ENCODE measurements at regions not wholly inside any gene's neighbourhood (a gene's known extent, or its start where the extent isn't known, plus 50 kb on each side); places are given as distances from the start of the nearest gene placed in this dataset.

- Histone ChIP-seq H3K4me2 (no peak overlapping the region), H3K27me3 (no peaks in the 10 kb centered on the region), H3F3A (ENCODE audit: low read depth) (no peaks in the 10 kb centered on the region), H3K36me3 (no peaks in the 10 kb centered on the region), H2AFZ (replicated peaks) (no peak overlapping the region), H3K27ac (no peak overlapping the region), H3K4me3 (no peak overlapping the region), H3K79me2 (ENCODE audit: low read depth) (no peaks in the 10 kb centered on the region), H3K9me3 (ENCODE audit: low read depth) (no peaks in the 10 kb centered on the region), H3K9ac (no peak overlapping the region), H3K4me1 (no peaks in the 10 kb centered on the region), H4K20me1 (ENCODE audit: low read depth) (no peaks in the 10 kb centered on the region)
- H3K9me3 Mint-ChIP-seq: peaks cover 6% of the 10 kb centered on the region
- H3K4me3 Mint-ChIP-seq: no peak overlapping the region
- TF ChIP-seq EZH2 (IDR thresholded peaks at IDR 0.05) (no peak), CTCF (IDR thresholded peaks at IDR 0.05) (no peak), EZH2phosphoT487 (IDR thresholded peaks at IDR 0.05) (no peak)
- no peak overlapping the region for H3K27ac Mint-ChIP-seq
- H3K4me1 Mint-ChIP-seq: no peaks in the 10 kb centered on the region
- H3K36me3 Mint-ChIP-seq: no peaks in the 10 kb centered on the region
- no peak for DNase-seq (ENCODE audit: low spot score)
- no peaks in the 10 kb centered on the region for H3K27me3 Mint-ChIP-seq (ENCODE audit: insufficient read depth, low read depth)
Observed at GRCh38 chr4:136599890-136600289, 932.4 kb downstream of the PCDH18 start.

GRCh38 chr4:136590440-136590839, 941.9 kb downstream of the PCDH18 start:
- H3K36me3 Mint-ChIP-seq: no peaks in the 10 kb centered on the region
- TF ChIP-seq EZH2 (IDR thresholded peaks at IDR 0.05): no peak
- no peak for TF ChIP-seq CTCF (IDR thresholded peaks at IDR 0.05)
- TF ChIP-seq EZH2phosphoT487 (IDR thresholded peaks at IDR 0.05): no peak
- no peaks in the 10 kb centered on the region for H3K4me1 ChIP-seq
- DNase-seq (ENCODE audit: low spot score): no peak
- no peaks in the 10 kb centered on the region for H3K27me3 Mint-ChIP-seq (ENCODE audit: insufficient read depth, low read depth)
- no peak overlapping the region for H3K9ac ChIP-seq
- no peaks in the 10 kb centered on the region for H3K9me3 Mint-ChIP-seq
- H3K4me2 ChIP-seq: no peak overlapping the region
- no peaks in the 10 kb centered on the region for H3K79me2 ChIP-seq (ENCODE audit: low read depth)
- no peak overlapping the region for H3K27ac Mint-ChIP-seq
- H2AFZ ChIP-seq (replicated peaks): no peak overlapping the region
- no peaks in the 10 kb centered on the region for H3F3A ChIP-seq (ENCODE audit: low read depth)
- no peaks in the 10 kb centered on the region for H4K20me1 ChIP-seq (ENCODE audit: low read depth)
- no peak overlapping the region for H3K4me3 ChIP-seq
- H3K9me3 ChIP-seq (ENCODE audit: low read depth): no peaks in the 10 kb centered on the region
- H3K27me3 ChIP-seq: no peaks in the 10 kb centered on the region
- no peak overlapping the region for H3K4me3 Mint-ChIP-seq
- no peaks in the 10 kb centered on the region for H3K4me1 Mint-ChIP-seq
- no peaks in the 10 kb centered on the region for H3K36me3 ChIP-seq
- no peak overlapping the region for H3K27ac ChIP-seq

GRCh38 chr4:136583567-136583966, 948.7 kb downstream of the PCDH18 start:
- Mint-ChIP-seq H3K36me3 (no peaks in the 10 kb centered on the region), H3K4me3 (no peak overlapping the region), H3K27ac (no peak overlapping the region), H3K27me3 (ENCODE audit: insufficient read depth, low read depth) (no peaks in the 10 kb centered on the region), H3K9me3 (no peaks in the 10 kb centered on the region), H3K4me1 (no peaks in the 10 kb centered on the region)
- Histone ChIP-seq H2AFZ (replicated peaks) (no peak overlapping the region), H3F3A (ENCODE audit: low read depth) (no peaks in the 10 kb centered on the region), H4K20me1 (ENCODE audit: low read depth) (no peaks in the 10 kb centered on the region), H3K4me3 (no peak overlapping the region), H3K27me3 (no peaks in the 10 kb centered on the region), H3K9ac (no peak overlapping the region), H3K4me2 (no peak overlapping the region), H3K36me3 (no peaks in the 10 kb centered on the region), H3K79me2 (ENCODE audit: low read depth) (no peaks in the 10 kb centered on the region), H3K9me3 (ENCODE audit: low read depth) (no peaks in the 10 kb centered on the region), H3K27ac (no peak overlapping the region), H3K4me1 (no peaks in the 10 kb centered on the region)
- no peak for DNase-seq (ENCODE audit: low spot score)
- TF ChIP-seq EZH2 (IDR thresholded peaks at IDR 0.05) (no peak), EZH2phosphoT487 (IDR thresholded peaks at IDR 0.05) (no peak), CTCF (IDR thresholded peaks at IDR 0.05) (no peak)

- H3K27me3 ChIP-seq: no peaks in the 10 kb centered on the region
- no peak overlapping the region for H3K9ac ChIP-seq
- H3K4me3 ChIP-seq: no peak overlapping the region
- H3K36me3 ChIP-seq: no peaks in the 10 kb centered on the region
- no peak overlapping the region for H3K4me2 ChIP-seq
- no peaks in the 10 kb centered on the region for H3K79me2 ChIP-seq (ENCODE audit: low read depth)
- H2AFZ ChIP-seq (replicated peaks): no peak overlapping the region
- Mint-ChIP-seq H3K4me1 (no peaks in the 10 kb centered on the region), H3K9me3 (no peaks in the 10 kb centered on the region), H3K27ac (no peak overlapping the region), H3K4me3 (no peak overlapping the region), H3K36me3 (no peaks in the 10 kb centered on the region), H3K27me3 (ENCODE audit: insufficient read depth, low read depth) (no peaks in the 10 kb centered on the region)
- DNase-seq (ENCODE audit: low spot score): no peak
- no peaks in the 10 kb centered on the region for H3K9me3 ChIP-seq (ENCODE audit: low read depth)
- TF ChIP-seq EZH2phosphoT487 (IDR thresholded peaks at IDR 0.05): no peak
- TF ChIP-seq CTCF (IDR thresholded peaks at IDR 0.05): no peak
- TF ChIP-seq EZH2 (IDR thresholded peaks at IDR 0.05): no peak
- no peak overlapping the region for H3K27ac ChIP-seq
- no peaks in the 10 kb centered on the region for H4K20me1 ChIP-seq (ENCODE audit: low read depth)
- H3F3A ChIP-seq (ENCODE audit: low read depth): no peaks in the 10 kb centered on the region
- H3K4me1 ChIP-seq: no peaks in the 10 kb centered on the region
Observed at GRCh38 chr4:136581119-136581518, 951.2 kb downstream of the PCDH18 start.
